ENCODE measurements at regions not wholly inside any gene's neighbourhood (a gene's known extent, or its start where the extent isn't known, plus 50 kb on each side); places are given as distances from the start of the nearest gene placed in this dataset.

DNA sequence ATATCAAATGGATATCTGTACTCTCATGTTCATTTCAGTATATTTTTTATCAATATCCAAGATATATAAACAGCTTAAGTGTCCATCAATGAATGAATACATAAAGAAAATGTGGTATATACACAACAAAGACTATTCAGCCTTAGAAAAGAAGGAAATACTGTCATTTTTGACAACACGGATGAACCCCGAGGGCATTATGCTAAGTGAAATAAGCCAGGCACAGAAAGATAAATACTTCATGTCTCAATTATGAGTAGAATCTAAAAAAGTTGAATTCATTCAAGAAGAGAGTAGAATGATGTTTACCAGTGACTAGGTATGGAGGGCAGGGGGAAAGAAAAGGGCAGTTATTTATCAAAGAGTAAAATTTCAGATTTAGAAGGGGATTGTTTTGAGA lies 949.8 kb upstream of the TYRP1 start:
- Mint-ChIP-seq H3K9me3 (peaks cover 3% of the 10 kb centered on the region), H3K36me3 (no peaks in the 10 kb centered on the region), H3K4me1 (peaks cover 3% of the 10 kb centered on the region), H3K4me3 (no peak overlapping the region), H3K27ac (no peak overlapping the region), H3K27me3 (ENCODE audit: low read depth) (no peaks in the 10 kb centered on the region)
- TF ChIP-seq, protein P1, sequence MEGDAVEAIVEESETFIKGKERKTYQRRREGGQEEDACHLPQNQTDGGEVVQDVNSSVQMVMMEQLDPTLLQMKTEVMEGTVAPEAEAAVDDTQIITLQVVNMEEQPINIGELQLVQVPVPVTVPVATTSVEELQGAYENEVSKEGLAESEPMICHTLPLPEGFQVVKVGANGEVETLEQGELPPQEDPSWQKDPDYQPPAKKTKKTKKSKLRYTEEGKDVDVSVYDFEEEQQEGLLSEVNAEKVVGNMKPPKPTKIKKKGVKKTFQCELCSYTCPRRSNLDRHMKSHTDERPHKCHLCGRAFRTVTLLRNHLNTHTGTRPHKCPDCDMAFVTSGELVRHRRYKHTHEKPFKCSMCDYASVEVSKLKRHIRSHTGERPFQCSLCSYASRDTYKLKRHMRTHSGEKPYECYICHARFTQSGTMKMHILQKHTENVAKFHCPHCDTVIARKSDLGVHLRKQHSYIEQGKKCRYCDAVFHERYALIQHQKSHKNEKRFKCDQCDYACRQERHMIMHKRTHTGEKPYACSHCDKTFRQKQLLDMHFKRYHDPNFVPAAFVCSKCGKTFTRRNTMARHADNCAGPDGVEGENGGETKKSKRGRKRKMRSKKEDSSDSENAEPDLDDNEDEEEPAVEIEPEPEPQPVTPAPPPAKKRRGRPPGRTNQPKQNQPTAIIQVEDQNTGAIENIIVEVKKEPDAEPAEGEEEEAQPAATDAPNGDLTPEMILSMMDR (IDR thresholded peaks at IDR 0.05; ENCODE audit: unreplicated experiment), result no peak
- no peak for DNase-seq (ENCODE audit: low spot score in 2 of 2, unreplicated experiment in 2 of 2)

DNA sequence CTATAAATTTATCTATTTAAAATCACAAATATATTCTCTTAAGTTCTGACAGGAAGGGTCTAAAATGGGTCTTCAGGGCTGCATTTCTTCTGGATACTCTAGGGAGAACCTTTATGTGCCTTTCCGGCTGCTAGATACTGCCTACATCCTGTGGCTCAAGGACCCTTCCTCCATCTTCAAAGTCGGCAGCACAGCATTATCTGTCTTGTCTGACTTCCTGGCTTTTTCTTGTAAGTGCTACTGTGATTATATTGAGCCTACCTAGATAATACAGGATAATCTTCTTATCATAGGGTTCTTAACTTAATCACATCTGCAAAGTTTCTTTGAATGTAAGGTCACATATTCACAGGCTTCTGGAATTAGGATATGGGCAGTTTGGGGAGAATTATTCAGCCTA lies 943.8 kb upstream of the TYRP1 start:
- Mint-ChIP-seq H3K4me3 (no peak overlapping the region), H3K27ac (no peak overlapping the region), H3K9me3 (no peaks in the 10 kb centered on the region), H3K4me1 (peaks cover 2% of the 10 kb centered on the region), H3K27me3 (ENCODE audit: low read depth) (no peaks in the 10 kb centered on the region), H3K36me3 (no peaks in the 10 kb centered on the region)
- TF ChIP-seq, protein P1 (IDR thresholded peaks at IDR 0.05; ENCODE audit: unreplicated experiment), result no peak
- DNase-seq (ENCODE audit: low spot score in 2 of 2, unreplicated experiment in 2 of 2), result no peak

DNA sequence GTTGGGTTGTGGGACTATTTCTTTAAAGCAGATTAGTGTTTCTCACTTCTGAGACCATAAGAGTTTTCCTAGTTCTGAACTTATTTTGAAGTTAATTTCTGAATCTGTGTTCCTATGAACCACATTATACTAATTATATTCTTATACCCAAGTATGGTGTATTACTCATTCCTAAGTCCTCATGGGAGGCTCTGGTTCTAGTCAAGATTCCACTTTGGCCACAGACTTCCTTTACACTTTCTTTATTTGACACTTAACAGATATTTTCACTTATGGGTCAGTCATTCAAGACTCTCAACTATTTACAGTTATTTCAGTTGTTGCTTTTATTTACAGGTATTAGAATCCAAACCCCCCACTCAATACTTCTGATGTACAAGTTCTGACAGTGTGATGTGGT lies 937.2 kb upstream of the TYRP1 start:
- TF ChIP-seq, protein P1 (IDR thresholded peaks at IDR 0.05; ENCODE audit: unreplicated experiment), result no peak
- Mint-ChIP-seq H3K4me3 (no peak overlapping the region), H3K27ac (no peak overlapping the region), H3K36me3 (no peaks in the 10 kb centered on the region), H3K27me3 (ENCODE audit: low read depth) (no peaks in the 10 kb centered on the region), H3K9me3 (no peaks in the 10 kb centered on the region), H3K4me1 (no peaks in the 10 kb centered on the region)
- no peak for DNase-seq (ENCODE audit: low spot score in 2 of 2, unreplicated experiment in 2 of 2)

DNA sequence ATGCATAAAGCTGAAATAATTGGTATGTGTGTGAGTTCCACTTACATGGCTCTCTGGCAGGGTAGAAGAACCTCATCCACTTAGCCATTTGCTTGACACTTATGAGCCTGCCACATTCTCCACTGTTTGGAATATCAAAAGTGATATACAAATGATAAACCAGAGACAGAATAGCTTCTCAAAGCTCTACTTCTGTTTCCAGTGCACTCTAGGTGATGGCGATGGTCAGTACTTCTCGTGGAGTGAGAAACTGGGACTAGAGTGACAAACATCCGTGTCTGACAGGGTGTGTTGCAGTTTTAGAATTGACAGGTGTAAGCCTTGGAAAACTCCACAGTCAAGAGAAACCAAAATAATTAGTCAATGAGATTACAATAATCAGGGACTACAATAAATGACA lies 935.8 kb upstream of the TYRP1 start:
- Mint-ChIP-seq H3K27ac (no peak overlapping the region), H3K9me3 (no peaks in the 10 kb centered on the region), H3K27me3 (ENCODE audit: low read depth) (no peaks in the 10 kb centered on the region), H3K4me3 (no peak overlapping the region), H3K4me1 (no peaks in the 10 kb centered on the region), H3K36me3 (no peaks in the 10 kb centered on the region)
- TF ChIP-seq, protein P1 (IDR thresholded peaks at IDR 0.05; ENCODE audit: unreplicated experiment), result no peak
- no peak for DNase-seq (ENCODE audit: low spot score in 2 of 2, unreplicated experiment in 2 of 2)

DNA sequence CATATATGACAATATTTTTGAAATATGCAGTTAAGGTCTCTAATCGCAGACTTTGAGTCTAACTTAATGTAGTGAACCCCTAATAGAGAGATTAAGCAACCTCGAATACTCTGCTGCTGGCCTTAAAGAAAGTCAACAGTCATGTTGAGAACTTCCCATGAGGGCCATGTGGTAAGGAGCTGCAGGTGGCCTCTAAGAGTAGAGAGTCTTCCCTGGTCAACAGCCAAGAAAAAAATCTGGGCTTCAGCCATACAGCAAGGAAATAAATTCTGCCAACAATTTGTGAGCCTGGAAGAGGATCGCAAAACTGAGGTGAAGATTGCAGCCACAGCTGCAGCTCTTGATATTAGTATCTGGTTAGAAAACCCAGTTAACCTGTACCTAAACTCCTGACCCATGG lies 935.2 kb upstream of the TYRP1 start:
- H3K36me3 Mint-ChIP-seq, result no peaks in the 10 kb centered on the region
- no peak overlapping the region for H3K4me3 Mint-ChIP-seq
- TF ChIP-seq, protein P1 (IDR thresholded peaks at IDR 0.05; ENCODE audit: unreplicated experiment), result no peak
- no peaks in the 10 kb centered on the region for H3K27me3 Mint-ChIP-seq (ENCODE audit: low read depth)
- no peak for DNase-seq (ENCODE audit: low spot score in 2 of 2, unreplicated experiment in 2 of 2)
- no peaks in the 10 kb centered on the region for H3K9me3 Mint-ChIP-seq
- H3K27ac Mint-ChIP-seq, result no peak overlapping the region
- H3K4me1 Mint-ChIP-seq, result no peaks in the 10 kb centered on the region

DNA sequence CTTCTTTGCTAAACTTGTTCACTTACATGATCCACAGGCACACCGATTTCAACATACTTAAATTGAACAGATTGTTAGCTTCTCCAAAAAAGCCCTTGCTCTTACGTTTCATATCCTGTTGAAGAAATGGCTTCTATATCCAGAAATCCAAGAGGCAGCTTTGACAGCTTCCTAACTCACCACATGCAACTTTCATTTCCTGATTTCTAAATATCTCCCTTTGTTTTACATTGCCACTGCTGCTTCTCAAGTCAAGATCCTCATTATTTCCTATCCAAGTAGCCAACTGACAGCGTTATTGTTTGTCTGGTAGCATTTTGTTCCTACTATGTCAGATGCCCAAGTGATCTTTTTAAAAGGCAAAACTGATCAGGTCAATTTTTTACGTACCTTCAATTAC lies 913.2 kb upstream of the TYRP1 start:
- H3K27me3 Mint-ChIP-seq (ENCODE audit: low read depth), result no peaks in the 10 kb centered on the region
- H3K4me1 Mint-ChIP-seq, result no peaks in the 10 kb centered on the region
- H3K4me3 Mint-ChIP-seq, result no peak overlapping the region
- DNase-seq (ENCODE audit: low spot score in 2 of 2, unreplicated experiment in 2 of 2), result no peak
- no peak overlapping the region for H3K27ac Mint-ChIP-seq
- TF ChIP-seq, protein P1 (IDR thresholded peaks at IDR 0.05; ENCODE audit: unreplicated experiment), result no peak
- peaks cover 3% of the 10 kb centered on the region for H3K9me3 Mint-ChIP-seq
- H3K36me3 Mint-ChIP-seq, result no peaks in the 10 kb centered on the region
